HL-60/S4 treated with phorbol 12-myristate 13-acetate at 8.2 ng/mL for 4 days and 3 days (cell line): ENCODE measurements at regions not wholly inside any gene's neighbourhood (a gene's known extent, or its start where the extent isn't known, plus 50 kb on each side); places are given as distances from the start of the nearest gene placed in this dataset.

Experiments used
- in situ Hi-C: fragments of 300-500 bp; cut with MboI; formaldehyde crosslinking; loops from 2 replicates; pipeline ENCODE4 v1.15.0; 2022; ENCODE audit warnings: low sequenced_read_pairs

DNA sequence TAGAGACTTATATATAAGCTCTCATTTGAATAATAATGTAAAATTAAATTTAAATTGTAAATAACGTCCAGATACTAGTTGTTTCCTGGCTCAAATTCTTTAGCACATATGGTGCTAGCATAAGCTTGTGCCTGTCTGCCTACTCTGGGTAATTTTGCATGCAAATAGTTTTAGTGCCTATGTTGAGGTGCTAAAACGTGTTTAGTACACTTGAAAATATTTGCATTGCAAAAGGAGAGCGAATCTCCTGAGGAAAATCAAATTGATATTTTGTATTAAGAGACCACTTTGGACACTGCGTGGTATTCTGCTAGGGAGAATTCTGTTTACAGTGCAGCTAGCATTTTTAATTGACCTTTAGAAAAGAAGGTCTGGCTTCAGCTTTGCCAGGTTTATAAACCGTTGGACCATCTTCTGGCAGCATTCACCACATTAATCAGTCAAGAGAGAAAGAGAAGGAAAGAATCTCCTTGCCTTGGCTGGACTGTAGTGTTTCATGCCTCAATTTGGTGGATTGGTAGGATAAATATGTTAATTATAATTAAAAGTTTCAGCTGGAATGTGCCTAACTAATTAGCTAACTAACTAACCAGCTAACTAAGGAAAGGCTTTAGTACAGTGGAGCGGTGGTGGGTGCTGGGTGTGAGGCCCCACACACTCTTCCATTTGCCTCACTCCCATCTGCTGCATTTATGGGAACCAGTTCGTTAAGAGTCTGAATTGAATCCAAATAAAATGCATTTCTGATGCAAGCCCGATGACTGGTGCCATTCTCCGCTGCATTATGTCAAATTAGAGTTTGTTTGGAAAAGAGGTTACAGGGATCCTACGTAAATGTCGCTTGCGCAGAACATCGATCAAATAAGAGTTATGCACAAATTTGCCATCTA, 150.1 kb upstream of the MPDZ start:
- in situ Hi-C loops: loop anchor here (25.0 kb wide), 1 partner anchor 933 kb away; no protein-coding TSS in a partner anchor

- in situ Hi-C loops: loop anchor here (25.0 kb wide), 1 partner anchor 934 kb away; no protein-coding TSS in a partner anchor
Measured at GRCh38 chr9:13428766-13429165, 149.3 kb upstream of the MPDZ start.

- in situ Hi-C loops: loop anchor here (25.0 kb wide), 1 partner anchor 935 kb away; no protein-coding TSS in a partner anchor
Measured at GRCh38 chr9:13427587-13427986, 148.1 kb upstream of the MPDZ start.

GRCh38 chr9:13426606-13427005, 147.1 kb upstream of the MPDZ start:
- in situ Hi-C loops: loop anchor here (25.0 kb wide), 1 partner anchor 936 kb away; no protein-coding TSS in a partner anchor

DNA sequence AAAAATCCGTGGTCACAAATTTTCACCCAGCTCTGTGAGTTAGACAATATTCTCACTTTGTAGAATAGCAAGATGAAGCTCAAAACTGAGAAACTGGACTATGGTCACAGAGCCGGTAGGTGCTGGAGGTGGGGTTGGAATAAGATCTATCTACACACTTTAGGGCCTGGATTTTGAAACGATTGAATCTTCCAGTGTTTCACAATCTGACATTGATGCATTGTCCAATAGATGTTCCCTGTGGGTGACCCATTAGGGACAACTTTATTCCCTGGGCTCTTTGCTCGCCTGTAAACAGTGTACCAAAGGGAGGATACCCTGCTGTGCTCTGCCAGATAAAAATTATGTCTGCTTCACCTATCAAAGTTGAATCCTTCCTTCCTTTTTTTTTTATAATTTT, 145.4 kb upstream of the MPDZ start:
- in situ Hi-C loops: loop anchor here (25.0 kb wide), 1 partner anchor 937 kb away; no protein-coding TSS in a partner anchor

- in situ Hi-C loops: no loop called here
Measured at GRCh38 chr9:13424204-13424603, 144.7 kb upstream of the MPDZ start.

DNA sequence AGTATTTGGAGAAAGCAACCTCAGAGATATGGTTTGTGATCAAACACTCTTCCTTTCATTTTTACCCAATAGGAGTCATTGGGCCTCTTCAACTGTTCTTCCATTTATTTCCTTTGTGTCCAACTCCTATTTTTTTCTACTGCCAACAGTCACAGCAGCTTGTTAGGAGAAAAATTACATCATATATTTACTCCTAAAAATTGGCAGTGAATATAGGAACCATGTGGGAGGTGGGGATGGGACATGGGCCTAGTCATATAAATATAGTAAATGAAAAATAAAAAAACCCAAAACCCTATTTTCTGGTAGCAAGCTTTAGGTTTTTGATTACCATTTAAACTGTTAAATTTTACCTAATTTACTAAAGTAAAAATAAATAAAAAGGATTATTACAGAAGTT, 134.9 kb upstream of the MPDZ start:
- in situ Hi-C loops: no loop called here

DNA sequence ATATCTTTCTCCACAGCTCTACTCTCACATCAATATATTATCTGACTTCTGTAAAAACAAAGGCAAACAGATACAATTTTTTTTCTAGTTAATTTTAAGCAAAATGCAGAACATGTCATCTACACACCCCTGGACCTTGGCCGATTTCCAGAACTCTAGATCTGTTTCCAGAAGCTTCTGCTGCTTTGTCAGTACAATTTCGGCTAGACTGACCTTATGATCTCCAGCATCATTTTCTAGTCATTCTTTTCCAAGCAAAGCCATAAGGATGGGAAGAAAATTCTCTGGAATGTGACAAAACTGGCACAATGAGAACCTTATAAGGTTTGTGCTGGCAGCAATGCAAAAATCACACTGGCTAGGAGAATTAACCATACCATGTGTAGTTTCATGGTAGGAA, 132.8 kb upstream of the MPDZ start:
- in situ Hi-C loops: no loop called here

GRCh38 chr9:13411791-13412190, 132.3 kb upstream of the MPDZ start:
- in situ Hi-C loops: no loop called here

- in situ Hi-C loops: no loop called here
Measured at GRCh38 chr9:13410566-13411031, 131.1 kb upstream of the MPDZ start.

GRCh38 chr9:13397661-13398060, 118.2 kb upstream of the MPDZ start:
- in situ Hi-C loops: no loop called here

DNA sequence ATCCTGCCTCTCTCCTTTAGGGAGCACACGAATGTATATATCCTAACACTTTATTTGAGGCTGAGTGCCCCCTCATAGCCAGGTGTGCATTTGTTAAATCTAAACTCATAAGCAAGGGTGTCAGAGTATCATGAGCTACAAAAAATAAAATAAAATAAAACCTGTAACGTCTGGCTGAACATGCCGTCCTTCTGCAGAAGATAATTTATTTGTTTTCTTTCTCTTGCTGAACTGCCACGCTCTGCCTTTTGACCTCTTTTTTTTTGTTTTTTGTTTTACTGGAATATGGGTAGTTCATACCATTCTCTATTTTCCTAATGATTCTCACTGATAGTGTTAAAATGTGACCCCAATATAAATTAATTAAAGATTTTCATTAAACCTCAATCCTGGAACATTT, 117.7 kb upstream of the MPDZ start:
- in situ Hi-C loops: no loop called here

DNA sequence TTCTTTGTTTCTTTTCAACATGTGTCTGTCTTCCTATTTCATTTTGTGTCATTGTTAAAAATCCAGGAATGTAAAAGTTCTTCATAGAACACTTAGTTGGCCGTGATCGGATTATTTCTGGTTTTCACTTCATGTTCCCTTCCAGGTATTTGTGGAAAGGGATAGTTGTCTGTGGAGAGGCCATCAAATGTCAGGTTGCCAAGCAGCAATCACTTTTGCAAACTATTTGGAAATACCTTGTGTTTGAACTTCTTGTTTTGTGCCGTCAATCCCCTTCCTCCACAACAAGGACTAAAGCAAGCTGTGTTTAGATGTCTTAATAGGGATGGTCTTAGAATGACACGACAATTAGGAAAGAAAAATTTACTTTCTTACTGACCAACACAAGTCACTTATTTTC, 116.9 kb upstream of the MPDZ start:
- in situ Hi-C loops: no loop called here

DNA sequence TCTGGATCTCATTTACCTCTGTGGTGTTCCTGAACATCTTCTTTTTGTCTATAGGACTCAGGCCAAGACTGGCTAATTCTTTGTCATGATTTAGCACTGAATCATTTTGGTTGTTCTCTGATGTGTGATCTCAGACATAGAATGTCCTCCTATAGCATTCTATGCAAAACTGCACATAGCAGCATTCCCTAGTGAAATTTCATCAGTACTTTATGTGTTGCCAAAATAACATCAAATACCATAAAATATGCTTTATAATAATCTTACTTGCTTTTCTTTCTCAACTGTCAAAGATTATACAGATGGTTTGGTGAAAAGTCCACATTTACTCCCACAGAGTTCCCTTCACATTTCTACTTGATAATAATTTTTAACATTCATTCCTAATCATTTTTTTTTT, 115.7 kb upstream of the MPDZ start:
- in situ Hi-C loops: no loop called here

DNA sequence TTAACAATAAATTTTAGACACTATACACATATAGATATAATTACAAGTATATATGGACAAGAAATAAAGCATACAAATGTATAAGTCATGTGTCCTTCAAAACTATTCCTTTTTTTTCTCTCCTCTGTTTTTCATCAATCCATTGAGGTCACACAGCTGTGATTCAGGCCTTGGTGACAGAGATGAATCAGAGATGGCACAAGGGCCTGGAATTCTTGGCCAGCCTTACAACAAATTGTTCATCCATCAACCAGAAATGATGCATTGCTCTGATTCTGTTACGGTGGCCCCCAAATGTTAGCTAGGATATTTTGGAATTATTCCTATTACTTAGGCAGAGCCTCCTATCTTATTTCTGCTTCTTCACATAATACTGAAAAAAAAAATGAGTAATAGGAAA, 108.7 kb upstream of the MPDZ start:
- in situ Hi-C loops: no loop called here

- in situ Hi-C loops: no loop called here
Measured at GRCh38 chr9:13387734-13388067, 108.2 kb upstream of the MPDZ start.

- in situ Hi-C loops: no loop called here
Measured at GRCh38 chr9:13386935-13387733, 107.6 kb upstream of the MPDZ start.

DNA sequence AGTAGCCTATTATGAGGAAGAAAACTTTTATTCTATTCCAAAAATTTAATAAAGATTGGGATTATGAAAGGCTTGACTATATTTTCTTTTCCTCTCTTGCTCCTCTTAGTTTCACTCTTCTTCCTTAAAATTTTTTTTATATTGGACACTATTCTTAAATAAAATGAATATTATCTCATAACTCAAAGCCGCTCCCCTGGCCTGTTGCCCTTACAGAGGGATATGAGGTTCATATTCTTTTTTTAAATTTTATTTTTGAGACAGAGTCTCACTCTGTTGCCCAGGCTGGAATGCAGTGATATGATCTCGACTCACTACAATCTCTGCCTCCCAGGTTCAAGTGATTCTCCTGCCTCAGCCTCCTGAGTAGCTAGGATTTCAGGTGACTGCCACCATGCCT, 106.8 kb upstream of the MPDZ start:
- in situ Hi-C loops: no loop called here

DNA sequence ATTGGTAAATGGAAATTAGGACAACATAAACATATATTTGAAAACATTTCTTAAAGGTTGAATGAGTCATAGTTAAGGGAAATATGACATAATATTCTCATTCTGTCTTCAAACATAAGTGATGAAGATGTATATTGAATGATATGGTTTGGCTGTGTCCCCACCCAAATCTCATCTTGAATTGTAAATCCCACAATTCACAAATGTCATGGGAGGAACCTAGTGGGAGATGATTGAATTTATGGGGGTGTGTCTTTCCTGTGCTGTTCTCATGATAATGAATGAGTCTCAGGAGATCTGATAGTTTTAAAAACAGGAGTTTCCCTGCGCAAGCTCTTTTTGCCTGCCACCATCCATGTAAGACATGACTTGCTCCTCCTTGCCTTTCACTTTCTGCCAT, 104.4 kb upstream of the MPDZ start:
- in situ Hi-C loops: no loop called here

- in situ Hi-C loops: no loop called here
Measured at GRCh38 chr9:13383216-13383615, 103.7 kb upstream of the MPDZ start.

DNA sequence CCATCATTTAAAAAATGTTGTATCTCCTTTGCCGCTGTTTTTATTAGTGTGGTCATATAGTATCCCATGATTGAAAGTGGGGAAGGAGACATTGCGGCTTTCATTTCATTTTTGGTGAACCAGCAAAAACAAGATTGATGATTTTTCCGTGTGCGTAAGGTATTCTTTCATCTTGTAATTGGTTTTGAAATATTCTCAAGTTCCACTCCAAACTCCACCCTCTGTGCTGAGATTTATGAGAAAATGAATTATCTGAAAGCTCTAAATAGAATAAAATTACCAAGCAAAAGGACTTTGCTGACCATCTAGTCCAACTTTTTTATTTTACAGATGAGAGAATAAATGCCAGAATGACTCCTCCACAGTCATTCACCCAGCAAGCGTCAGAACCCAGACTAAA, 103.1 kb upstream of the MPDZ start:
- in situ Hi-C loops: no loop called here

GRCh38 chr9:13380903-13381302, 101.4 kb upstream of the MPDZ start:
- in situ Hi-C loops: no loop called here
